ENCODE measurements at regions not wholly inside any gene's neighbourhood (a gene's known extent, or its start where the extent isn't known, plus 50 kb on each side); places are given as distances from the start of the nearest gene placed in this dataset.

GRCh38 chr15:66617137-66618090 lies 51.6 kb upstream of the LCTL start:
- TF ChIP-seq POLR2A (IDR thresholded peaks at IDR 0.05; ENCODE audit: low read depth, low read length) (no peak), POLR2AphosphoS5 (IDR thresholded peaks at IDR 0.05; ENCODE audit: low read depth, low read length) (no peak)
